ENCODE measurements at regions not wholly inside any gene's neighbourhood (a gene's known extent, or its start where the extent isn't known, plus 50 kb on each side); places are given as distances from the start of the nearest gene placed in this dataset.

GRCh38 chr2:150607390-150607811 lies 119.9 kb upstream of the RND3 start:
- DNase-seq: no peak

GRCh38 chr2:150606380-150607060 lies 119.1 kb upstream of the RND3 start:
- no peak for DNase-seq

DNA sequence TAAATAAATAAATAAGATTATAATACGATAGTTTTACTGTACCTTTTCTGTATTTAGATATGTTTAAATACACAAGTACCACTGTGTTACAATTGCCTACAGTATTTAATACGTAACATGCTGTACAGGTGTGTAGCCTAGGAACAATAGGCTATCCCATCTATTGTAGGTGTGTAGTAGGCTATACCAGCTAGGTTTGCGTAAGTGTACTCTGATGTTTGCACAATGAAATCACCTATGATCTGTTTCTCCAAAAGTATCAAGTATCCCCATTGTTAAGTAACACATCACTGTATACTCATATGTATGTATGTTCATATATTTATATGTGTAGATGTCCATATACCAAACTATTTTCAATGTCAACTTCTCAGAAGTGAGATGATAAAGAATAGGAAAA lies 118.2 kb upstream of the RND3 start:
- DNase-seq: no peak

DNA sequence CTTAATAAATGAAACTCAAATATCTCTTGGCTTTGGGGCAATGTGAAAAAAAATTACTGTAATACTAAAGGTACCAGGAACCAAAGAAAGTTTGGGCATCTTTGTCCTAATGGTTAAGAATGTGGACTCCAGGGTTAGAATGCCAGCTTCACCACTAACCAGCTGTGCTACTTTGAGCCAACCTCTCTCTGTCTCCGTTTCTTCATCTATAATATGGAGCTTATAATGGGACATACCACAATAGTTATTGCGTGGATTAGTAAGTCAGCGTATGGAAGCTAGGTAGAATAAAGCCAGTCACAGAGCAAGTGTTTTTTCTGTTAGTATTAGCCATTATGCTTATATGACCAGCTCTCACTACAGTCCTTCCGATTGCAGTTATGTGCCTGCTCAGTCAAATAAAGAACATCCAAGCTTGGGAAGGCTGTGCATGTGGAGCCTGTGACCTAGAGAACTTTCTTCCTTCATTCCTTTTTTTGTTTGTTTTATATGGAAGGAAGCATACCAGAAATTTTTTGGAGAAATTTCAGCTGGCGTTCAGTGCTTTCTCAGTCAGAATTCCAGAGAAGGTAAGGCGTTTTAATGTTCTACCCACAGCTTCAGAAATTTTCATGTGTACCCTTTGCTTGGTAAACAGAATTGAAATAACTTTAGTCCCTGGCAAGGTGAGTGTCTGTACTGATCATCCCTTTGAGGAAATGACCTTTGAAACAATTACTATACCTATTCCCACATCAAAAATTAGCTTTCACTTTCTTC lies 114.0 kb upstream of the RND3 start:
- no peak for DNase-seq

- DNase-seq: no peak
Observed at GRCh38 chr2:150599889-150600288, 112.4 kb upstream of the RND3 start.

DNA sequence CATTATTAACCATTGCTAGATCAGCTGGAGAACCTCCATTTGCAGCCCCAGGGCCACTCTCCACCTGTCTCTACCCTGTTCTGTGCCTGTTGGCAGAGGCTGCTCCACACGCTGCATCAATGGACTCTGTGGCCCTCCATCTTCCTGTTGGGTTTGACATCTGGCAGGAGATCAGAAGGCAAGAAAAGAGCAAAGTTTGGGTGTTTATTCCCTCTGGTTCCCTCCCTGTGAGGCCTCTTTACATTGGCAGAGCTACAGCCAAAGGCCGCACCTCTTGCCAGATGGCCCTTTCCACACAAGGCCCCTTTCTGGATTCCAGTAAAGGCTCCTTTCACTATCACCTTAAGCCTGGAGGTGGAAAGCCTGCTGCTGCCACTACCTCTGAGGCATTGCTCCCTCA lies 110.9 kb upstream of the RND3 start:
- DNase-seq: no peak

GRCh38 chr2:150595803-150596470 lies 108.5 kb upstream of the RND3 start:
- DNase-seq: no peak

DNA sequence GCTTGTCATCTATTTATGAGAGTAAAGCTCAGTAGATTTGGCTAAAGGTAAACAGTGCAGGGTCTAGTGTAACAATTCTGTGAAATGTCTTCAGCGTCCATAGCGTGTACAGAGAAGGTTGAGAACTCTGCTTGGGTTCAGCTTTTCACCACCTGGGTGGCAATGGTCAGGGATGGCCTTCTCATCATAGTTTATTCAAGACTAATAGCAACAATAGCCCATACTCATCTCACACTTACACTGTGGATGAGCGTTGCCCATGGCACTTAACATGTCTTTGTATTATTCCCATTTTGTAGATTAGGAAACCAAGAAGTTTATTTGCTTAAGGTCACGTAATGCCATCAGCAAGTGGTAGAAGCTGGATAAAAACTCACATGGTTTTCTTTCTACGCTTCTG lies 106.8 kb upstream of the RND3 start:
- DNase-seq: no peak

DNA sequence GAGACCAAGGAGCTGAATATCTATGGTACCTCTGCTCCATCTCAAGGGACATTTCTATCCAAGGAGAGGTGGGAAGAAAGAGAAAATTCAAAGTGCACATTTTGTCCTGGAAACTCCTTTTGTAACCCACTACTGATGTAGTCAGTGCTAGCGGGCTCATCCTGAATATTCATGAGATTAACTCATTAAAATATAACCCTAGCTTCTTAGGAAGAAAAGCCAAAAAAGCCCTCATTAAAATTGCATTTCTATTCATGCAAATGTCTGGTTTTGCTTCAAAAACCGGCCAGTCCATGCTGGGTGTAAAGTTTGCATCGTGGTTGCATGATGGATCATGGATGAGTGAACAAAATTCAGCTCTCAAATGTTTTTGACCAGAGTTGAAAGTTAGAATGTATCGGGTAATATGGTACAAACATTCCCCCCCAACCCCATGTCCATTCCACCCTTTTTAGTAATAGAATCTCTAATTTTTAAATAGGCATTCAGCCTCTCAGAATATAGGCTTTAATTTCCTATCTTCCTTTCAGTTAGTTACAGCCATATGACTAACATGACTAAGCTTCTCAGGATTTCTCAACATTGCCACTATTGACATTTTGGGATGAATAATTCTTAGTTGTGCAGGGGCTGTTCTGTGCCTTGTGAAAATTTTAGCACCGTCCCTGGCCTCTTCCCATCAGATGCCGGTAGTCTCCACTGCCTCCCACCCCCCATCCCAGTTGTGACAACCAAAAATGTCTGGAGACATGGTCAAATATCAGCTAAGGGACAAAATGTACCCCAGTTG lies 104.2 kb upstream of the RND3 start:
- DNase-seq: no peak

GRCh38 chr2:150589681-150590080 lies 102.2 kb upstream of the RND3 start:
- no peak for DNase-seq

DNA sequence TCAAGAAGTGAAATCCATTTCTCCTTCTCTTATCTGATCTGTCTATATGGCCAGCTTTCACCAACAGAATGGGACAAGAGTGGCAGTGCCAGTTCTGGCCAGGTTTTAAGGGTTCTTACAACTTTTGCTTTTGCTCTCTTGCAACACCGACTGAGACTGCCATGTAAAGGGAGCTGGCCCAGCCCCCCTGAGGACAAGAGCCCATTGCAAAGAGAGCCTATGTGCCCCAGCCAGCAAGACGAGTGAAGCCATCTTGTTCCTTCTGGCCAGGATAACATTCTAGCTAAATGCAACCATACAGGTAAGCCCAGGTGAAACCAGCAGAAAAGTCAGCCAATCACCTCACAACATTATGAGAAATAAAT lies 101.0 kb upstream of the RND3 start:
- no peak for DNase-seq

GRCh38 chr2:150587547-150588505 lies 100.4 kb upstream of the RND3 start:
- no peak for DNase-seq

GRCh38 chr2:150586858-150587257 lies 99.4 kb upstream of the RND3 start:
- no peak for DNase-seq

GRCh38 chr2:150585221-150585971 lies 97.9 kb upstream of the RND3 start:
- DNase-seq: no peak

DNA sequence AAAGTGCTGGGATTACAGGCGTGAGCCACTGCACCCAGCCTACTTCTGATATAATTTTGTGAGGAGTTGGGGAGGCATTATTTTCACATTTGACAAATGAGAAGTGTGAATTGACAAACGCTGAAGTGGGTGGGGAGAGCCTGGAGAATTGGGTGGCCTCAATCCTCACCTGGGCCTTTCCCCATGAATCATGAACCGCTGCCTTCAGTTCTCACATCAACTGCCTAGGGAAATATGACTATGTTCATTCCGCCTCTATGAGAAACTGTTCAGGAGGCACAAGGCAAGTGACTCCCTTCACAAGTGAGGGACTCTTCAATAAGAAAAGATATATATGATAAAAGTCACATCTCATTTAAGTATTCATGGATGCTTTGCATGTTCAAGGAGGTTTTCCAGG lies 96.6 kb upstream of the RND3 start:
- DNase-seq: no peak

- no peak for DNase-seq
Observed at GRCh38 chr2:150581717-150582472, 94.4 kb upstream of the RND3 start.

DNA sequence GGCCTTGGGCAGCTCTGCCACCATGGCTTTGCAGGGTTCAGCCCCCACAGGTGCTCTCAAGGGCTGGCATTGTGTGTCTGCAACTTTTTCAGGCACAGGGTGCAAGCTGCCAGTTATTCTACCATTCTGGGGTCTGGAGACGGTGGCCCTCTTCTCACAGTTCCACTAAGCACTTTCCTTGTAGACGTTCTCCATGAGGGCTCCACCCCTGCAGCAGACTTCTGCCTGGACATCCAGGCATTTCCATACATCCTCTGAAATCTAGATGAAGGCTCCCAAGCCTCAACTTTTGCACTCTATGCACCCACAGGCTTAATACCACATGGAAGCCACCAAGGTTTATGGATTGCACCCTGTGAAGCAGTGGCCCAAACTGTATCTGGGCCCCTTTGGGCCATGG lies 91.0 kb upstream of the RND3 start:
- no peak for DNase-seq

DNA sequence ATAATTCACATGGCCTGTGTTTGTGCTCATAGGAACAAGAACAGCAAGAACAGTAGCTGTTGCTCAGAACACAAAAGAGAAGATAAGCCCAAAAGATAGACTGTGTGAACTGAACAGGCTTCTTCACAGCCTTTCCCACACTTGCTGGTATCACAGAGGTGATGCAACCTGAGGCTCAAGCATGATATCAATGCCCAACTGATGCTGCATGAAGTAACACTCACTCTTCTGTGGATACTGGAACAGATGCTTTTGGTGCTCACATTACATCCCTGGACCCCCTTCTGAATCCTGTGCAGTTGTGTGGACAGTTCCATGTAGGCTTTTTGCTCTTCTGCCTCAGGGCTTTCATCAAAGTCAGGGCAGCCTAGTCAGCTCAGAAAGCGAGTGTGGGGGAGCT lies 88.4 kb upstream of the RND3 start:
- DNase-seq: no peak

- DNase-seq: no peak
Observed at GRCh38 chr2:150572961-150573395, 85.5 kb upstream of the RND3 start.

DNA sequence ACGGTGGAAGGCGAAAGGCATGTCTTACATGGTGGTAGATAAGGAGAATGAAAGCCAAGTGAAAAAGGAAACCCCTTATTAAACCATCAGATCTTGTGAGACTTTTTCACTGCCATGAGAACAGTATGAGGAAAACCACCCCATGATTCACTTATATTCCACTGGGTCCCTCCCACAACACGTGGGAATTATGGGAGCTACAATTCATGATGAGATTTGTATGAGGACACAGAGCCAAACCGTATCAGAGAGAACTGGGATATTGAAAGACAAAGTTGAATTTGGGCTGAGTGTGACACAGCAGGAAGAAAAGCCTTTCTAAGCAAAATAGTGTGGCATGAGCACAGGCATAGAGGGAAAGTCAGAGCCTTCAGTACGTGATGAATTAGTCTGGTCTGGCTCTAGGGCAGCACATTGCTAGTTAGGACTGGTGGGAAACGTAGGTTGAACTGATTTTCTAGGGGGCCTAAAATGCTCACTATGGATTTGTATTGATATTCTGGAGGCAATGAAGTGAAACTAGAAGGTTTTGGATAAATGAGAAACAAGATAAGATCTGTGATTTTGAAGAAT lies 84.8 kb upstream of the RND3 start:
- DNase-seq: no peak
